ENCODE measurements at regions not wholly inside any gene's neighbourhood (a gene's known extent, or its start where the extent isn't known, plus 50 kb on each side); places are given as distances from the start of the nearest gene placed in this dataset.

DNA sequence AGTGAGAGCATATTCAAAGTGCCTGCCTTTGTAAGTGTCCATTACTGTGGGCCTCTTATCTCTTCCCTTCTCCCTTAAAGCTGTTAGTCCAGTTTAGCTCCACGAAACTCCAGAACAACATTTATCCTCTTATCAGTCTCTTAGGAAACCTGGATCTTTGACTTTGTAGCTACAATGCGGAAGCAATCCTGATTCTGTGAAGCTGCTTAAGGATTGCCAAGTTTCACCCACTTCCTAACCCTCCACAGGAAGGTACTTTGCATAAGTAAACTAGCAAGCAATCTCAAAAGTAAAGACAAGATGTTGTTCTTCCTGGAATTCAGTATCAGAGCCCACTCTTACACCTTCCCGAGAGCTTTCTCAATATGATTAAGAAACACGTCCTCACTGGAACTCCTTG lies 164.9 kb upstream of the USP25 start (continued):
- no peak for TF ChIP-seq ZNF704 (CRISPR knock-in tag; IDR thresholded peaks at IDR 0.05; ENCODE audit: borderline replicate concordance)

- H4K20me1 ChIP-seq (ENCODE audit: insufficient read depth, low read length): no peaks in the 10 kb centered on the region
- no peak overlapping the region for H3K9ac ChIP-seq (ENCODE audit: insufficient read depth, low read depth, low read length)
- ATAC-seq: no peak
- CTCF ChIA-PET (ENCODE audit: low intra/inter-chr PET ratio, low total read pairs): no interaction called here
- no peaks in the 10 kb centered on the region for H3K79me2 ChIP-seq (ENCODE audit: insufficient read depth, low read length)
- no peak for FAIRE-seq
- H3K4me3 ChIP-seq (replicated peaks in 1 of 3; ENCODE audit: insufficient read depth in 1 of 3, low read depth in 2 of 3, low read length in 3 of 3): no peak overlapping the region
- H3K4me1 ChIP-seq (ENCODE audit: insufficient read depth, low read length): no peaks in the 10 kb centered on the region
- H2AFZ ChIP-seq (ENCODE audit: low read length): no peak overlapping the region
- BruUV-seq (replicated peaks): no TSS peak
- no peak overlapping the region for H3K4me2 ChIP-seq (ENCODE audit: low read depth, low read length)
- in situ Hi-C loops (cut with HindIII; ENCODE audit: extremely low pct_ligation_motif_present, low pct_unique_long_range_greater_than_20kb): no loop called here
- no peaks in the 10 kb centered on the region; a peak in 1 of 5 replicates for H3K27me3 ChIP-seq (ENCODE audit: control insufficient read depth in 1 of 2, insufficient read depth in 2 of 2, low read length in 2 of 2)
- POLR2A ChIA-PET: no interaction called here
- no peak overlapping the region for H3K27ac ChIP-seq (ENCODE audit: extremely low read length, insufficient read depth, low read length)
- 0% methylated on average over 1 of the region's 1 CpG for WGBS (ENCODE audit: low lambda C conversion rate)
- no peaks in the 10 kb centered on the region for H3K9me3 ChIP-seq (ENCODE audit: low read length)
- intact Hi-C loops (cut with micrococcal nuclease; ENCODE audit: unreplicated experiment): no loop called here
- no peak for DNase-seq (ENCODE audit: low spot score)
- no peaks in the 10 kb centered on the region for H3K36me3 ChIP-seq (replicated peaks in 1 of 2; ENCODE audit: control insufficient read depth in 1 of 2, insufficient read depth in 2 of 2, low read length in 2 of 2)
- no peak for TF ChIP-seq NFKBIZ (CRISPR knock-in tag; IDR thresholded peaks at IDR 0.05)
- TF ChIP-seq ZMYM2 (CRISPR knock-in tag; IDR thresholded peaks at IDR 0.05): no peak
- no peak for TF ChIP-seq ARNT2 (CRISPR knock-in tag; IDR thresholded peaks at IDR 0.05; ENCODE audit: low read depth)
- TF ChIP-seq ZSCAN21 (CRISPR knock-in tag; IDR thresholded peaks at IDR 0.05; ENCODE audit: borderline replicate concordance): no peak
- TF ChIP-seq CHCHD3 (CRISPR knock-in tag; IDR thresholded peaks at IDR 0.05): no peak
- no peak for TF ChIP-seq JDP2 (CRISPR knock-in tag; IDR thresholded peaks at IDR 0.05; ENCODE audit: borderline replicate concordance)
- no peak for TF ChIP-seq ZNF317 (CRISPR knock-in tag; IDR thresholded peaks at IDR 0.05)
- TF ChIP-seq NR2F2 (IDR thresholded peaks at IDR 0.05; ENCODE audit: borderline replicate concordance, low read depth): no peak
- no peak for TF ChIP-seq MXD4 (CRISPR knock-in tag; IDR thresholded peaks at IDR 0.05)
- TF ChIP-seq, protein P1, sequence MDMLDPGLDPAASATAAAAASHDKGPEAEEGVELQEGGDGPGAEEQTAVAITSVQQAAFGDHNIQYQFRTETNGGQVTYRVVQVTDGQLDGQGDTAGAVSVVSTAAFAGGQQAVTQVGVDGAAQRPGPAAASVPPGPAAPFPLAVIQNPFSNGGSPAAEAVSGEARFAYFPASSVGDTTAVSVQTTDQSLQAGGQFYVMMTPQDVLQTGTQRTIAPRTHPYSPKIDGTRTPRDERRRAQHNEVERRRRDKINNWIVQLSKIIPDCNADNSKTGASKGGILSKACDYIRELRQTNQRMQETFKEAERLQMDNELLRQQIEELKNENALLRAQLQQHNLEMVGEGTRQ (IDR thresholded peaks at IDR 0.05; ENCODE audit: low read depth, low read length): no peak
- TF ChIP-seq, protein P1 (CRISPR knock-in tag; IDR thresholded peaks at IDR 0.05; ENCODE audit: borderline replicate concordance): no peak
- TF ChIP-seq TFDP2 (CRISPR knock-in tag; IDR thresholded peaks at IDR 0.05): no peak
- no peak for TF ChIP-seq ZNF121 (CRISPR knock-in tag; IDR thresholded peaks at IDR 0.05)
- no peak for TF ChIP-seq CC2D1A (CRISPR knock-in tag; IDR thresholded peaks at IDR 0.05)
- TF ChIP-seq TAF15 (IDR thresholded peaks at IDR 0.05; ENCODE audit: low read depth, low read length, poor library complexity, severe bottlenecking): no peak
- TF ChIP-seq ZNF232 (CRISPR knock-in tag; IDR thresholded peaks at IDR 0.05; ENCODE audit: borderline replicate concordance): no peak
- no peak for TF ChIP-seq ZNF17 (CRISPR knock-in tag; IDR thresholded peaks at IDR 0.05)
Measured at GRCh38 chr21:15566703-15567102, 163.1 kb upstream of the USP25 start.
